Activated CD8-positive, alpha-beta memory T cell treated with anti-CD3 and anti-CD28 coated beads for 36 hours (primary cell): ENCODE measurements at regions not wholly inside any gene's neighbourhood (a gene's known extent, or its start where the extent isn't known, plus 50 kb on each side); places are given as distances from the start of the nearest gene placed in this dataset.
"Not testable (repeated sequence)": the region's sequence is repeated elsewhere in the genome, so short reads cannot be mapped to it uniquely, and the experiment has no call there.

Experiments
- CTCF ChIA-PET: fragments of 350-600 bp; sonication (Branson Sonifier 250); formaldehyde crosslinking; loops from one replicate; lab custom pipeline; 2021; ENCODE audit warnings: antibody characterized with exemption; lab: Charles Lee
- POLR2A ChIA-PET: fragments of 350-600 bp; sonication (Branson Sonifier 250); formaldehyde crosslinking; loops from one replicate; lab custom pipeline; 2021; ENCODE audit warnings: antibody characterized with exemption; lab: Charles Lee

DNA sequence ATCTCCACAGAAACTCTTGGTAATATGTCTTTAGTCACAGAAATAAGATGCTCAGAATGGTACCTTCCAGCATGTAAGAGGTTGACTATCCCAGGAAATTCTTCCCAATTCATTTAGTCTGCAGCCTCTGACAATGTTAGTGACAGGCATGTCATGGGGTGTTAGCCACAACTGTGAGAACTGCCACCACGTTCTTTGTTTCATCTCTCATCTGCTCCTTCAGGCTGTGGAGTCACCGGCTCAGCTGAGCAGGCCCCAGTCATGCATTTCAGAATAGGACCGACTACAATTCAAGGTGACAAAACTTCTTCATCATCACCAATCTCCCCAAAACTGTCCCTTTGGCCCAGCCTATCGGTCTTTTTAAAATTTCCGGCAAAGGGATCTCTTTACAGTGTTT lies 167.5 kb downstream of the AKAIN1 start:
- ChIA-PET POLR2A (no interaction called here), CTCF (no interaction called here)

- CTCF ChIA-PET = no interaction called here
These were observed 172.3 kb downstream of the AKAIN1 start for GRCh38 chr18:5024741-5025140.

GRCh38 chr18:5021558-5021957 lies 175.5 kb downstream of the AKAIN1 start:
- CTCF ChIA-PET = no interaction called here
- POLR2A ChIA-PET = no interaction called here

More at GRCh38 chr18:5024741-5025140, 172.3 kb downstream of the AKAIN1 start:
- POLR2A ChIA-PET = no interaction called here

DNA sequence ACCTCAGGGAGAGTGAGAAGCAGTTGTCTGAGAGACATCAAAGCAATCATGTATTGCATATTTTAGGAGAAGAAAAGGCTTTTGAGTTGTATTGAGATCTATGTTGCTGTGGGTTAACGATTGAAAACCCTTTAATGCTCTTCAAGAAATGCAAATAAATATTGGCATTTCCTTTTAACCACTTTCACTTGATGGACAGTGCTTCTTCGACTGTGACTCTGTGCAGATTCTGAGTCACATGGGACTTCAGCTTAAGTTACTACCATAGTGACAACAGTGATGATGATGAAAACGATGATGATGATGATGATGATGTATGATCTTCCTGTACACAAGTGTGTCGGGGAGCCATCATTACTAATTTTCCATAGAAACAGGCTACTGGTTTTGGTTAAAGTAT lies 181.8 kb downstream of the AKAIN1 start:
- POLR2A ChIA-PET = no interaction called here

GRCh38 chr18:5004031-5004820 lies 192.8 kb downstream of the AKAIN1 start:
- CTCF ChIA-PET, POLR2A ChIA-PET: not testable (repeated sequence)

More for the DNA sequence above, 181.8 kb downstream of the AKAIN1 start:
- CTCF ChIA-PET = no interaction called here

DNA sequence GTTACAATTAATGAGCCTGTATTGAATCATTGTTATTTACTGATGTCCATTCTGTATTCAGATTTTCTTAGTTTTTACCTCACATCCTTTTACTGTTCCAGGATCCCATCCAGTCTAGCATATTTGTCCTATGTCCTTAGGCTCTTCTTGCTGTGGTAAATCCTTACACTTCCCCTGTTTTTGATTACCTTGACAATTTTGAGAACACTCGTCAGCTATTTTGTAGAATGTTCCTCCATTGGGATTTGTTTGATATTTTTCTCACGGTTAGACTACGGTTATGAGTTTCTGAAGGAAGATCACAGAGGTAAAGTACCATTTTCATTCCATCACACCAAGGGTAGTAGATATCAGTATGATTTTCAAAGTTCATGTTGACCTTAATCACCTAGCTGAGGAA lies 202.3 kb downstream of the AKAIN1 start:
- ChIA-PET POLR2A (no interaction called here), CTCF (no interaction called here)

- POLR2A ChIA-PET = no interaction called here
- CTCF ChIA-PET = no interaction called here
These were observed 209.3 kb downstream of the AKAIN1 start for GRCh38 chr18:4987452-4988405.

DNA sequence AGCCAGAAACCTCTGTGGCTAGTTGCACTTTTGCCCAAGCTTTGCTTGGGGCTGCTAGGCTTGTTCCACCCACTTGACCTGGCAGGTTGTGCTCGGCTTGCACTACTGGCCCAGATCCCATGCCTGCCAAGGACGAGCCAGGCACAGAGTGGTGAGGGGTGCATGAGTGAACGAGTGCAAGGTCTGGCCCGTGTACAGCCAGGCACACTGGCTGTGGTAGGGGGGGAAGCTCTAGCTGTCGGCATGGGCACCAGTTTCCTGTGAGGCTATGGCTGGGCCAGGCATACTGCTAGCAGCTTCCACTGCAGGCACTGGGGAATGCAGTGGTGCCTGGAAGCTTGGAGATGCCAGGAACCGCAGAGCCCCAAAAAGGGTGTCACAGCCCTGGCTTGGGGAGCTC lies 210.4 kb downstream of the AKAIN1 start:
- ChIA-PET CTCF (no interaction called here), POLR2A (no interaction called here)

- ChIA-PET CTCF (no interaction called here), POLR2A (no interaction called here)
These were observed 211.0 kb downstream of the AKAIN1 start for GRCh38 chr18:4986066-4986465.

- CTCF ChIA-PET = no interaction called here
- POLR2A ChIA-PET = no interaction called here
These were observed 235.7 kb downstream of the AKAIN1 start for GRCh38 chr18:4961121-4961909.

GRCh38 chr18:4960578-4960977 lies 236.5 kb downstream of the AKAIN1 start:
- POLR2A ChIA-PET = no interaction called here
- CTCF ChIA-PET = no interaction called here

DNA sequence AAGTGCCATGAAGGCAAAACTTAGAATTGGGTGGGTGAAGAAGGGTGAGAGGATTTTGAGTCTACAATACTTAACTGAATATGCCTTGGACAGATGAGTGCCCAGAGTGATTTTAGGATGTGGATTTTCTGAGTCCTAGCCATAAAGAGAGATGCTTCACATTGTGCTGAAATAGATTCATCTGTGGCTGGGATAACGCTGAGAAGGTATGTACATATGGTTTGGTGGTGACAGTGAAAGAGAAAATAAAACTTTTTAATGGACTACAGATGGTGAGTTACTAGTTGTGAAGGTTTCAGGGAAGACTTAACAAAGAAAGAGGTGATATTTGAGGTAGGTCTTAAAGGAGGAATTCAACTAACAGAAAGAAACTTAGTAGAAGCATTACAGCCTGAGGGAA lies 265.8 kb downstream of the AKAIN1 start:
- ChIA-PET POLR2A (no interaction called here), CTCF (no interaction called here)

GRCh38 chr18:4921548-4921947 lies 275.5 kb downstream of the AKAIN1 start:
- ChIA-PET POLR2A (no interaction called here), CTCF (no interaction called here)

DNA sequence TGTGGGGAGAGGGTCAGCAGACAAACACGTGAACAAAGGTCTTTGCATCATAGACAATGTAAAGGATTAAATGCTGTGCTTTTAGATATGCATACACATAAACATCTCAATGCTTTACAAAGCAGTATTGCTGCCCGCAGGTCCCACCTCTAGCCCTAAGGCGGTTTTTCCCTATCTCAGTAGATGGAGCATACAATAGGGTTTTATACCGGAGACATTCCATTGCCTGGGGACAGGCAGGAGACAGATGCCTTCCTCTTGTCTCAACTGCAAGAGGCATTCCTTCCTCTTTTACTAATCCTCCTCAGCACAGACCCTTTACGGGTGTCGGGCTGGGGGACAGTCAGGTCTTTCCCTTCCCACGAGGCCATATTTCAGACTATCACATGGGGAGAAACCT lies 279.5 kb downstream of the AKAIN1 start:
- POLR2A ChIA-PET, CTCF ChIA-PET: not testable (repeated sequence)

DNA sequence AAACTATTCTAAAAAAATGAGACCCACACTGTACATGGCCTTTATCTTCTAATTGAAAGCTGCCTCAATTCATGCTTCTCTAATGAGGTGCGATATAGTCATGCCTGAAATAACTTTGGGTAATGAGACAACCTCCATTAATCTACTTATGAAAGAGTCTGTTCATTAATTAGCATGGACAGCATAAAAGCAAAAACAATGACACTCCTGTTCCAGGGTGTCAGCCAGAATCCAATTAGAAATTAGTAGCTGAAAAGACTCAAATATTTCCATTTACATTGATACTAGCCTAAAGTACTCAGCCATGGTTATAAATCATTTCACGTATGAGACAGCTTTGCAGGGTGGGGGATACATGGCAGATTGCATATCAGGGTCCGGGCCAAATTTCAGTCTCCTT lies 288.7 kb downstream of the AKAIN1 start:
- CTCF ChIA-PET = no interaction called here
- POLR2A ChIA-PET = no interaction called here

GRCh38 chr18:4906856-4907255 lies 290.2 kb downstream of the AKAIN1 start:
- CTCF ChIA-PET = no interaction called here
- POLR2A ChIA-PET = no interaction called here

GRCh38 chr18:4888251-4889040 lies 308.6 kb downstream of the AKAIN1 start:
- CTCF ChIA-PET = no interaction called here
- POLR2A ChIA-PET = no interaction called here

DNA sequence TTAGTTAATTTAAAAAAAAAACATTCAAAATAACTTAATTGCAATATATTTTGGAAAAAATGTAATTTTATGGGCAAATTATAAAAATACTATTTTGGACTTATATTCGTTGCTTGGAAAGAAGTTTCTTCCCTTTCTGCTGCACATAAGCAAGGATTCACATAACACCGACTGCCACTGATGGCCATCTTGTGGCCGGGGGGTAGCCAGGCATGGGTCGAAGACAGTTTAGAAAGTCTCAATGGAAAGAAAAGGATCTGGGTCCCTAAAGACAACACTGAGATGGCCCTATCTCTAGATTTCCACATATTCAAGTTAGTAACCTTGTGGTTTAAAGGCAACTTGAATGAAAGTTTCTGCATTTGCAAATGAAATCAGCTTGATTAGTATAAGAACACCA lies 318.6 kb downstream of the AKAIN1 start:
- CTCF ChIA-PET = no interaction called here
- POLR2A ChIA-PET = no interaction called here

- POLR2A ChIA-PET = no interaction called here
- CTCF ChIA-PET = no interaction called here
These were observed 325.9 kb downstream of the AKAIN1 start for GRCh38 chr18:4871197-4871596.
